8988T (cell line): ENCODE measurements at regions not wholly inside any gene's neighbourhood (a gene's known extent, or its start where the extent isn't known, plus 50 kb on each side); places are given as distances from the start of the nearest gene placed in this dataset.

ENCODE experiments used
- DNase-seq: peaks from one replicate; pipeline ENCODE4 v3.0.0; 2011

DNA sequence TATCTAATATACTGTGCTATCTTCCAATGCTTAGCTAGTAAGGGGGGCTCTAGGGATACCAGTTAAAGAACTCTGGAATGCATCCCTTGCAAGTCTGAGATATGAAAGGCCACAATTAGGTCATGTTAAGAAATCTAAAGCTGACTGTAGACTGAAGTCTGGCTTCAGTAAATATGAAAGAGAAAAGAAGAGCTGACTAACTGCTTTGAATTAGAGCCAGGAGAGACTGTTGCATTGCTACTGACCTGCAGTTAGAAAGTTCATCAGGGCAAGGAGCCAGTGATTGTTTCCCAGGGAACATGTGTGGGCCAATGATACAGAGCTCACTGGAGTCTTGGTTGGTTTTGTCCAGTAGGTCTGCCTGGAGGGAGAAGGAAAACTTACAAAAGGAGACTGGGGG is 472.1 kb upstream of the TNC start:
- DNase-seq: no peak

- DNase-seq: peak; percentile 26
Observed at GRCh38 chr9:115591584-115591984, 473.6 kb upstream of the TNC start.

GRCh38 chr9:115593587-115594091 is 475.7 kb upstream of the TNC start:
- DNase-seq: no peak

GRCh38 chr9:115594557-115594956 is 476.6 kb upstream of the TNC start:
- no peak for DNase-seq

GRCh38 chr9:115596021-115596745 is 478.2 kb upstream of the TNC start:
- no peak for DNase-seq

- no peak for DNase-seq
Observed at GRCh38 chr9:115596746-115597080, 478.8 kb upstream of the TNC start.

- DNase-seq: no peak
Observed at GRCh38 chr9:115597330-115597895, 479.5 kb upstream of the TNC start.

DNA sequence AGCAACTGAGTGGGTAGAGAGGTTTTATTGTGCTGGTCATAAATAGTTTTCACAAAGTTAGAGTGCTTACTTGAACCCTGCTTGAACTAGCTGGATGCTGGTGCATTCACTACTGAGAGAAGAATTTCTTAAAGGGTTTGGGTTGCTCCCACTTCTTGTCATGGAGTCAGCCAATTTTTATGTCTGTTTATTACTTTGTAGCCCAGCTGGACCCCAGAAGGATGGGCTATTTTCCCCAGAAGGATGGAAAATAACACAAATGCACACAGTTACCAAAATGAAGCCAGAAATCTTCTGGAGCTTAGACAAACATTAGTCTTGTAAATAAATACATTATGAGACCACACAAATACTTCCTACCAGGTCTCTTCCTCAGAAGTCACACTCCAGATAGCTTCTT is 480.8 kb upstream of the TNC start:
- DNase-seq: no peak

- no peak for DNase-seq
Observed at GRCh38 chr9:115599898-115600297, 481.9 kb upstream of the TNC start.

DNA sequence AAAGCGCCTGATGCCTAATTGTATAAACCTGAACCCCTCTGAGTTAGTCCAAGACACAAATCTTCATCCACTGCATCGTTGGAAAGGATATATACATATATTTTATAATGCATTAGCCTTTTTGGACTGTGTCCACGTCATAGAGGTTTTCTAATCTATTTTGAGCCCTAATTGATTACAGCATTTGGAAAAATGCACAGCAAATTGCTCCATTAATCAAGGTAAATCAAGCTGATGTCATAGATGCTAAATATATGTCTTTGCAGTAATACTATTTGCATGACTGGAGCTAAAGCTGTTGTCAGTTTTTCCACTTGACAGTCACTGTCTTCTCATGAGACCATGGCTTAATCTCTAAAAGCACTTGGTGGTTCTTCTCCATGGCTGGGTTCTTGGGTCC is 483.5 kb upstream of the TNC start:
- DNase-seq: no peak

DNA sequence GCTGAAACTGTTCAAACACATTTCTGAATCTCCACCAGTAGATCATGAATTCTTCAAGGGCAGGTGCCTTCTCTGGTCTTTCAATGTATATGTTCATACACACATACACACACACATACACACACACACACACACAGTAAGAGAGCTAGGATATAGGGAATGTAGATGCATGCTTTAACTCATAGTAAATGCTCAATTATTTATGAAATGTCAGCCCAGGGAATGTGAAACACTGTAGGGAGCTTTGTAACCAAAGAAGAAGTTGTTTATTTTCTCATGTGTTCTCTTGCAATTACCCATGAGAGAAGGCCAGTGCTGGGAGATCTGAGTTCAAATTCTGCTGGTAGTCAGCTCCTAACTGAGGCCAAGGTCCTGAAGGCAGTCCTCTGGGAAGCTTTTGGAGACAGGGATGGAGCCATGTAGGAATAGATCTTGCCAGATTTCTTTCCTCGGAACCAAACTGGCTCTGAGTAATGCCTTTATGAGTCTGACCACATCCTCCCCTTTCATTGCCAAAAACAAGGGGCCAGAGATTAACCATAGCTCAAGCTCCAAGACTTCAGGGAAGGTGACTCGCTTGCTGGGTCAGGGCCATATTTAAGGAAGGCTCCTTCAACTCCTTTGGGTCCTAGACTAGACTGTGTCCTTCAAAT is 487.0 kb upstream of the TNC start:
- DNase-seq: no peak

DNA sequence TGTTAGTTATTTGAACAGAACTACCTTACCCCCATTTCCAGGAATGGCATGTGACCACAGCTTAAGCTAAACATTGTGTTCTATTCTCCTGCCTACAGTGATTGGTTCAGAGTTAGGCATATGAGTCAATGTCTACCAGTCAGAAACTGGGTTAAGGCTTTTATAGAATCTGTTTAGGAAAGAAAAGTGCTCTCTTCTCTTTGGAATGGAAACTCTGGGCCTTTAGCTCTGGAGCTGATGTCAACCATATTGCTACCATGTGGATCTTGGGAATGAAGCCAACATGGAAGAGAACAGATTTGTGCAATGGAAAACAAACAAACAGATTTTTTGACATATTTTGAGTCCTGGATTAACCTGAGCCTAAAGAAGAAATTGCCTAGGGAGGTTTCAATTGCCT is 488.9 kb upstream of the TNC start:
- DNase-seq: no peak

- no peak for DNase-seq
Observed at GRCh38 chr9:115614326-115614999, 496.5 kb upstream of the TNC start.

GRCh38 chr9:115615000-115615401 is 497.0 kb upstream of the TNC start:
- no peak for DNase-seq

DNA sequence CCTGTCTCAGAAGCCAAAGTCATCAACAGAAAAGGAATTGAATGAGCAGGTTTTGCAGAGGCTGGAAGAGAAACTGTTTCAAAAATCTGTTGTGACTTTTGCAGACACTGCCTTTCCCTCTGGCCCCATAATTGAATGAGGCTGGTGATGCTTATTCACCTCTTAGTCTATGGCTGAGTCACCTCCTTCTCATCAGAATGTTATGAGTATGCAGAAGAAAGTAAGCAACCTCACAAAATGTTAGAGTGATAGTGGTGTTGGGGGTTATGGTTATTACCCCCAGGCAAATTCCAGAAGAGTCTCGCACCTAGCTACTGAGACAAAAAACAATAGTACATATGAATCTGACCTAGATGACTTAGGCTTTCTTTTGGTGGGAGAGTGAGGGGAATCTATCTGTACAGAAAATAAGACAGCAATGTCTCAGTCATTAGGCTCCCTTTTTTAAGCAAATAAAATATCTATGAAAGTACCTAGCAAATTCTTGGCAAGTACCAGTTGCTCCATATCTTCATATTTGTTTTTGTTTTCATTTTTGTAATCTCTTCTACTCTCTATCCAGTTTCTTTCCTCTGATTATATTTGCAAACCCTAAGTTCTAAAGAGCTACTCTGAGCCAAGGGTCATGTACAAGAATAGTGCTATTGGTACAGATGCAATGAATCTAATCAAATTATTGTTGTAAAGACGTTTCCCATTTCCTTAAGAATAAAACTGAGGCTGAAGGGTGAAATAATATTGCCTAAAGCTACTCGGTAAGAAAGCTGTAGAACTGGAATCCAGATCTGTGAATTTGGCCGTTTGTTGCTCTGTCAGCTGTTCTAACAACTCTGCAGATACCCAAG is 498.1 kb upstream of the TNC start:
- peak; percentile 18 for DNase-seq

DNA sequence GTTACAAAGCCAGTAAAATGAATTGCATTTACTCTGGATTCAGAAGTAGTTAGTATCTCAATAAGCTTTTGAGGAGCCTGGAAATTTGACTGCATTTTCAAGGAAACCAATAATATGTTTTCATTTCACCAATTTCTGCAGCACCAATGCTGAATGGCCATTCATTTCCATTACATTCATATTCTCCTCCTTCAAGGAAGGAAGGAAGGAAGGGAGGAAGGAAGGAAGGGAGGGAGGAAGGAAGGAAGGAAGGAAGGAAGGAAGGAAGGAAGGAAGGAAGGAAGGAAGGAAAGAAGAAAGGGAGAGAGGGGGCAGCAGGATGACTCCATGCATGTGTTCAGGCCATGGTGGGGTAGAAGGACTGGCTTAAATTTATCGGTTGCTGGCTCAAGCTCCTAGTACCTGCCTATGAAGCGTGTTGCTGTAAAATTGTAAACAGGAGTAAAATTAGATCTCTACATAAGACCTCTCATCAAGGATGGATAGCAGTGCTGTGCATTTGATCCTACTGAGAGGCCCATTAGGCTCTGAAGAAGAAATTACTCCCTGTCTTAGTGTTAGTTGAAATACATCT is 498.8 kb upstream of the TNC start:
- no peak for DNase-seq

DNA sequence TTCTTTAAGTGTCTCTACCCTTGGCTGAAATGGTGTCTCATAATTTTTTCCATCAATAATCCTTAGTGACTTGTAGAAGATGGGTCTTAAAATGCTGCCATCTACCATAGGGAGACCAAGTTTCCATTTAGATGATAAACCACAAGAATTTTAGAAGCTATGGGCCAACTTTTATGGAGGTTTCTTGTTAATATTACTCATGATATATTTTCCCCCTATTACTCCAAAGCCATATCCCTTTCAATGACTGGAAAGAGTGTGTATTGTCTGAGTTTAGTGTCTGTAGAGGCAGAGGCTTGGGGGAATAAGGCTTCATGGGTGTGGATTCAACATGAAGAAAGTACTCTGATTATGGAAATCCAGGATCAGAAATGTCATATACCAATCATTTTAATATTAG is 507.3 kb upstream of the TNC start:
- DNase-seq: no peak

DNA sequence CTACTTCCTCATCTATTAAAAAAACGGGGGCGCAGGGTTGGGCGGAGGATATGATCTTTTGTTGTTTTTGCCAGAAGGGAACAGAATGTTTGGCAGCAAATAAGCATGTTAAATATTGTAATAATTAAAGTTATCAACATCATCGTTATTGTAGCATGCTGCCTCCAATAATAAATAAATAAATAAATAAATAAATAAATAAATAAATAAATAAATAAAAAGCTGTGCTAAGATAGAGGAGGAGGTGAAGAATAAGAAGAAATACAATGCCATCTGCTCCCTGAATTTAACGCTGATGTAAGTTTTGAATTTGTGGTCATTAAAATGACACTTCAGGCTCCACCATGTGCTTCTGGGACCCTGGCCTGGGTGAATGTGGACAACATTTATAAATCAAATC is 508.0 kb upstream of the TNC start:
- DNase-seq: no peak

- no peak for DNase-seq
Observed at GRCh38 chr9:115627511-115627910, 509.6 kb upstream of the TNC start.

GRCh38 chr9:115628426-115628825 is 510.5 kb upstream of the TNC start:
- DNase-seq: no peak

GRCh38 chr9:115629879-115630840 is 512.2 kb upstream of the TNC start:
- no peak for DNase-seq
